ENCODE measurements at regions not wholly inside any gene's neighbourhood (a gene's known extent, or its start where the extent isn't known, plus 50 kb on each side); places are given as distances from the start of the nearest gene placed in this dataset.

DNA sequence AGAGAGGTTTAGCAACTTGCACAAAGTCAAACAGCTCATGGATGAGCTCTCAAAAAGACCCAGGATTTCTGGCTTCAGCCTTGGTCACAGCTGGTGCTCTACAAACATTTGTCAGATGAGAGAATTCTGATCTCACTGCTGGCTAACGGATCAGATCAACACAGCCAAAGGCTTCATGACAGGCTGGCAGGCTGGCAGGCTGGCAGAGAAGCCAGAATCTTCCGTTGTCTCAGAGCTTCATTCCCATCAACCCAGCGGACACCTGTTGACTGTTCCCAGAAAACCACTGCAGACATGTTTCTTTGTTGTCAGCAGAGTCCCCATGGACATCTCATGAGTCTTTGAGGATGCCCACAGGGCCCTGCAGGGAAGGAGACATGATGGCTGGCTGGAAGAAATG lies 303.8 kb upstream of the ASIC2 start:
- no peak for TF ChIP-seq CSDC2 (CRISPR knock-in tag; IDR thresholded peaks at IDR 0.05)
- no peak for TF ChIP-seq OSR1 (CRISPR knock-in tag; IDR thresholded peaks at IDR 0.05)
- no peak for TF ChIP-seq TOX (CRISPR knock-in tag; IDR thresholded peaks at IDR 0.05; ENCODE audit: borderline replicate concordance)
